ENCODE measurements at regions not wholly inside any gene's neighbourhood (a gene's known extent, or its start where the extent isn't known, plus 50 kb on each side); places are given as distances from the start of the nearest gene placed in this dataset.

DNA sequence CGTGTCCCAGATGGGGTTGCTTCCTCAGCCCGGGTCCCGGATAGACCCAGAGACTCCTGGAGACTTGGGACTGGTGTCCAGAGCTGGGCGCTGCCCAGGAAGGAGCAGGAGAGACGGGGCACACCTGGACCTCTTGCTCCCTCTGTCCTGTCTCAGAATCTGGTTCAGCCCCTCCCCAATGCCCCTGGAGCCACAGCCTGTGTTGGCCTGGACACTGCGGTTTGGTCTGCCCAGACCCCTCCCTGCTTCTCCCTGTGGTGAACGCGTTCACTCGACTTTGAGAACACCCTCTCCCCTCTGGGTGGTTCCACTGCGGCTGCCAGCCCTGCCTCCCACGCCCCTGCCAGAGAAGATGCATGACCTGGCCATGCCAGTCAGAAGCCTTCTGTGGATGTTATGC lies 111.1 kb downstream of the HMX1 start (continued):
- TF ChIP-seq, protein P1, sequence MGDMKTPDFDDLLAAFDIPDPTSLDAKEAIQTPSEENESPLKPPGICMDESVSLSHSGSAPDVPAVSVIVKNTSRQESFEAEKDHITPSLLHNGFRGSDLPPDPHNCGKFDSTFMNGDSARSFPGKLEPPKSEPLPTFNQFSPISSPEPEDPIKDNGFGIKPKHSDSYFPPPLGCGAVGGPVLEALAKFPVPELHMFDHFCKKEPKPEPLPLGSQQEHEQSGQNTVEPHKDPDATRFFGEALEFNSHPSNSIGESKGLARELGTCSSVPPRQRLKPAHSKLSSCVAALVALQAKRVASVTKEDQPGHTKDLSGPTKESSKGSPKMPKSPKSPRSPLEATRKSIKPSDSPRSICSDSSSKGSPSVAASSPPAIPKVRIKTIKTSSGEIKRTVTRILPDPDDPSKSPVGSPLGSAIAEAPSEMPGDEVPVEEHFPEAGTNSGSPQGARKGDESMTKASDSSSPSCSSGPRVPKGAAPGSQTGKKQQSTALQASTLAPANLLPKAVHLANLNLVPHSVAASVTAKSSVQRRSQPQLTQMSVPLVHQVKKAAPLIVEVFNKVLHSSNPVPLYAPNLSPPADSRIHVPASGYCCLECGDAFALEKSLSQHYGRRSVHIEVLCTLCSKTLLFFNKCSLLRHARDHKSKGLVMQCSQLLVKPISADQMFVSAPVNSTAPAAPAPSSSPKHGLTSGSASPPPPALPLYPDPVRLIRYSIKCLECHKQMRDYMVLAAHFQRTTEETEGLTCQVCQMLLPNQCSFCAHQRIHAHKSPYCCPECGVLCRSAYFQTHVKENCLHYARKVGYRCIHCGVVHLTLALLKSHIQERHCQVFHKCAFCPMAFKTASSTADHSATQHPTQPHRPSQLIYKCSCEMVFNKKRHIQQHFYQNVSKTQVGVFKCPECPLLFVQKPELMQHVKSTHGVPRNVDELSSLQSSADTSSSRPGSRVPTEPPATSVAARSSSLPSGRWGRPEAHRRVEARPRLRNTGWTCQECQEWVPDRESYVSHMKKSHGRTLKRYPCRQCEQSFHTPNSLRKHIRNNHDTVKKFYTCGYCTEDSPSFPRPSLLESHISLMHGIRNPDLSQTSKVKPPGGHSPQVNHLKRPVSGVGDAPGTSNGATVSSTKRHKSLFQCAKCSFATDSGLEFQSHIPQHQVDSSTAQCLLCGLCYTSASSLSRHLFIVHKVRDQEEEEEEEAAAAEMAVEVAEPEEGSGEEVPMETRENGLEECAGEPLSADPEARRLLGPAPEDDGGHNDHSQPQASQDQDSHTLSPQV (IDR thresholded peaks at IDR 0.05) = no peak
- TF ChIP-seq, protein P2, sequence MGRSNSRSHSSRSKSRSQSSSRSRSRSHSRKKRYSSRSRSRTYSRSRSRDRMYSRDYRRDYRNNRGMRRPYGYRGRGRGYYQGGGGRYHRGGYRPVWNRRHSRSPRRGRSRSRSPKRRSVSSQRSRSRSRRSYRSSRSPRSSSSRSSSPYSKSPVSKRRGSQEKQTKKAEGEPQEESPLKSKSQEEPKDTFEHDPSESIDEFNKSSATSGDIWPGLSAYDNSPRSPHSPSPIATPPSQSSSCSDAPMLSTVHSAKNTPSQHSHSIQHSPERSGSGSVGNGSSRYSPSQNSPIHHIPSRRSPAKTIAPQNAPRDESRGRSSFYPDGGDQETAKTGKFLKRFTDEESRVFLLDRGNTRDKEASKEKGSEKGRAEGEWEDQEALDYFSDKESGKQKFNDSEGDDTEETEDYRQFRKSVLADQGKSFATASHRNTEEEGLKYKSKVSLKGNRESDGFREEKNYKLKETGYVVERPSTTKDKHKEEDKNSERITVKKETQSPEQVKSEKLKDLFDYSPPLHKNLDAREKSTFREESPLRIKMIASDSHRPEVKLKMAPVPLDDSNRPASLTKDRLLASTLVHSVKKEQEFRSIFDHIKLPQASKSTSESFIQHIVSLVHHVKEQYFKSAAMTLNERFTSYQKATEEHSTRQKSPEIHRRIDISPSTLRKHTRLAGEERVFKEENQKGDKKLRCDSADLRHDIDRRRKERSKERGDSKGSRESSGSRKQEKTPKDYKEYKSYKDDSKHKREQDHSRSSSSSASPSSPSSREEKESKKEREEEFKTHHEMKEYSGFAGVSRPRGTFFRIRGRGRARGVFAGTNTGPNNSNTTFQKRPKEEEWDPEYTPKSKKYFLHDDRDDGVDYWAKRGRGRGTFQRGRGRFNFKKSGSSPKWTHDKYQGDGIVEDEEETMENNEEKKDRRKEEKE (IDR thresholded peaks at IDR 0.05) = no peak
- TF ChIP-seq PML (IDR thresholded peaks at IDR 0.05; ENCODE audit: low read length) (no peak), TAF1 (IDR thresholded peaks at IDR 0.05; ENCODE audit: borderline replicate concordance, low read depth, low read length) (no peak), NR2F1 (conservative IDR thresholded peaks at IDR 0.05) (no peak)

DNA sequence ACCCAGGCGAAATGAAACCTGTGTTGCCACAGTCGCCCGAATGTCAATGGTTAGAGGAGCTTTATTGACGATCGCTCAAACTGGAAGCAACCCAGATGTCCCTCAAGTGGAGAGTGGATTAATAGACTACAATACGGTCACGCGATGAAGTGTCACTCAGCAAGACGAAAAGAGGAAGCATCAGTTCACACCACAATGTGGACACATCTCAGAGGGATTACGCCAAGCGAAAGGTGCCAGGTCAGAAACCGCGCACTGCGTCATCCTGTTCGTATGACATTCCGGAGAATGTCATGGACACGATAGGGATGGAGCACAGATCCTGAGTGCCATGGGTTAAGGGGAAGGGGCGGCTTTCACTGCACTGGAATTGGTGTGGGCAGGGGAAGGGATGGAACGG lies 111.7 kb downstream of the HMX1 start:
- H3K4me3 ChIP-seq = no peak overlapping the region
- H3K9me3 ChIP-seq (replicated peaks; ENCODE audit: control insufficient read depth, insufficient read depth, low read length) = no peaks in the 10 kb centered on the region
- H4K20me1 ChIP-seq (ENCODE audit: control insufficient read depth, insufficient read depth) = no peaks in the 10 kb centered on the region
- no peaks in the 10 kb centered on the region for H3K36me3 ChIP-seq (ENCODE audit: control insufficient read depth in 2 of 2, insufficient read depth in 2 of 2, low read length in 1 of 2)
- ATAC-seq = no peak
- H3K9ac ChIP-seq (ENCODE audit: control insufficient read depth, insufficient read depth, low read length) = no peak overlapping the region
- no peaks in the 10 kb centered on the region for H3K79me2 ChIP-seq (ENCODE audit: control insufficient read depth, insufficient read depth, low read length)
- H3K27ac ChIP-seq (ENCODE audit: control insufficient read depth, insufficient read depth) = no peak overlapping the region
- no peak for TF ChIP-seq BACH1 (IDR thresholded peaks at IDR 0.05; ENCODE audit: borderline replicate concordance)
- TF ChIP-seq YY1 (IDR thresholded peaks at IDR 0.05; ENCODE audit: low read depth, low read length) = no peak
- TF ChIP-seq HCFC1 (IDR thresholded peaks at IDR 0.05; ENCODE audit: low read length) = no peak
- no peak for TF ChIP-seq MEF2A (IDR thresholded peaks at IDR 0.05; ENCODE audit: insufficient read depth, low read depth, low read length)
- TF ChIP-seq NFYA (IDR thresholded peaks at IDR 0.05; ENCODE audit: borderline replicate concordance, low read depth, low read length) = no peak
- TF ChIP-seq LARP7 (IDR thresholded peaks at IDR 0.05) = no peak
- no peak for TF ChIP-seq MEF2B (IDR thresholded peaks at IDR 0.05; ENCODE audit: partially characterized antibody, poor library complexity, severe bottlenecking)
- TF ChIP-seq ZNF217 (IDR thresholded peaks at IDR 0.05) = no peak
- no peak for TF ChIP-seq MXI1 (IDR thresholded peaks at IDR 0.05; ENCODE audit: low read depth, low read length)
- TF ChIP-seq HDAC2 (IDR thresholded peaks at IDR 0.05) = no peak
- TF ChIP-seq KAT2A (conservative IDR thresholded peaks at IDR 0.05; ENCODE audit: control insufficient read depth, low read depth, low read length) = no peak
- TF ChIP-seq BRCA1 (IDR thresholded peaks at IDR 0.05; ENCODE audit: low read depth, low read length) = no peak
- no peak for TF ChIP-seq SIN3A (IDR thresholded peaks at IDR 0.05; ENCODE audit: low read depth, low read length)
- TF ChIP-seq ZZZ3 (IDR thresholded peaks at IDR 0.05; ENCODE audit: control insufficient read depth, insufficient read length, low read depth) = no peak
- no peak for TF ChIP-seq ZNF384 (IDR thresholded peaks at IDR 0.05; ENCODE audit: borderline replicate concordance, low read depth, low read length)
- no peak for TF ChIP-seq SP1 (IDR thresholded peaks at IDR 0.05; ENCODE audit: low read depth, low read length)
- no peak for DNase-seq (ENCODE audit: low read depth, low spot score)
- in situ Hi-C loops (cut with MboI) = no loop called here
- ChIA-PET POLR2A (no interaction called here), CTCF (no interaction called here), SMC1A (ENCODE audit: uncharacterized antibody, unreplicated experiment) (no interaction called here), RAD21 (ENCODE audit: unreplicated experiment) (no interaction called here)
- WGBS (ENCODE audit: insufficient coverage, insufficient replicate concordance, low lambda C conversion rate, missing lambda C conversion rate) = 60% methylated on average over 19 of the region's 19 CpGs
- intact Hi-C loops (cut with micrococcal nuclease; ENCODE audit: unreplicated experiment) = no loop called here
- H3K4me1 ChIP-seq (ENCODE audit: control insufficient read depth, insufficient read depth, low read length) = no peaks in the 10 kb centered on the region
- H2AFZ ChIP-seq (ENCODE audit: control insufficient read depth, low read depth, low read length) = no peak overlapping the region
- no peaks in the 10 kb centered on the region for H3K27me3 ChIP-seq (replicated peaks in 1 of 2; ENCODE audit: control insufficient read depth in 2 of 2, insufficient read depth in 2 of 2, low read length in 1 of 2)
- no peak overlapping the region for H3K4me2 ChIP-seq (ENCODE audit: control insufficient read depth, insufficient read depth)
- no peak for FAIRE-seq
- BruUV-seq (replicated peaks) = no TSS peak
